ENCODE measurements at regions not wholly inside any gene's neighbourhood (a gene's known extent, or its start where the extent isn't known, plus 50 kb on each side); places are given as distances from the start of the nearest gene placed in this dataset.

GRCh38 chr12:107536613-107537012 lies 149.0 kb upstream of the PWP1 start:
- Mint-ChIP-seq H3K27me3 (ENCODE audit: insufficient read depth) (peaks cover 2% of the 10 kb centered on the region; the same call in 1 of the 2 replicates), H3K4me1 (ENCODE audit: low read depth) (no peaks in the 10 kb centered on the region), H3K36me3 (ENCODE audit: low read depth) (no peaks in the 10 kb centered on the region), H3K9me3 (peaks cover 33% of the 10 kb centered on the region), H3K4me3 (no peak overlapping the region), H3K27ac (no peak overlapping the region)
- no peak for TF ChIP-seq CTCF (IDR thresholded peaks at IDR 0.05)
- DNase-seq, result no peak

GRCh38 chr12:107537464-107538119 lies 148.0 kb upstream of the PWP1 start:
- Mint-ChIP-seq H3K27me3 (ENCODE audit: insufficient read depth) (peaks cover 2% of the 10 kb centered on the region; the same call in 1 of the 2 replicates), H3K4me3 (no peak overlapping the region), H3K4me1 (ENCODE audit: low read depth) (no peaks in the 10 kb centered on the region), H3K36me3 (ENCODE audit: low read depth) (no peaks in the 10 kb centered on the region), H3K27ac (no peak overlapping the region), H3K9me3 (peaks cover 31% of the 10 kb centered on the region)
- TF ChIP-seq CTCF (IDR thresholded peaks at IDR 0.05), result no peak
- no peak for DNase-seq

GRCh38 chr12:107539196-107539939 lies 146.2 kb upstream of the PWP1 start:
- Mint-ChIP-seq H3K4me3 (no peak overlapping the region), H3K27me3 (ENCODE audit: insufficient read depth) (peaks cover 5% of the 10 kb centered on the region; the same call in 1 of the 2 replicates), H3K36me3 (ENCODE audit: low read depth) (no peaks in the 10 kb centered on the region), H3K9me3 (peaks cover 33% of the 10 kb centered on the region), H3K27ac (no peak overlapping the region), H3K4me1 (ENCODE audit: low read depth) (no peaks in the 10 kb centered on the region)
- TF ChIP-seq CTCF (IDR thresholded peaks at IDR 0.05), result no peak
- DNase-seq, result no peak

- no peak overlapping the region for H3K27ac Mint-ChIP-seq
- no peak for DNase-seq
- H3K4me3 Mint-ChIP-seq, result no peak overlapping the region
- no peaks in the 10 kb centered on the region for H3K4me1 Mint-ChIP-seq (ENCODE audit: low read depth)
- H3K36me3 Mint-ChIP-seq (ENCODE audit: low read depth), result no peaks in the 10 kb centered on the region
- TF ChIP-seq CTCF (IDR thresholded peaks at IDR 0.05), result no peak
- peaks cover 37% of the 10 kb centered on the region for H3K9me3 Mint-ChIP-seq
- H3K27me3 Mint-ChIP-seq (ENCODE audit: insufficient read depth), result peaks cover 5% of the 10 kb centered on the region
These were observed 144.4 kb upstream of the PWP1 start for GRCh38 chr12:107541001-107541705.

- Mint-ChIP-seq H3K27ac (no peak overlapping the region), H3K4me1 (ENCODE audit: low read depth) (no peaks in the 10 kb centered on the region), H3K4me3 (no peak overlapping the region), H3K9me3 (peaks cover 45% of the 10 kb centered on the region), H3K36me3 (ENCODE audit: low read depth) (no peaks in the 10 kb centered on the region), H3K27me3 (ENCODE audit: insufficient read depth) (peaks cover 5% of the 10 kb centered on the region)
- TF ChIP-seq CTCF (IDR thresholded peaks at IDR 0.05), result no peak
- no peak for DNase-seq
These were observed 142.2 kb upstream of the PWP1 start for GRCh38 chr12:107543416-107543815.
